DND-41 (cell line): ENCODE measurements at regions not wholly inside any gene's neighbourhood (a gene's known extent, or its start where the extent isn't known, plus 50 kb on each side); places are given as distances from the start of the nearest gene placed in this dataset.
"Not testable (repeated sequence)": the region's sequence is repeated elsewhere in the genome, so short reads cannot be mapped to it uniquely, and the experiment has no call there.

ENCODE experiments used
- ATAC-seq: fragments of 200-7000 bp; cut with Tn5 transposase; 3 replicates; pipeline ENCODE4 v1.9.1; 2021; ENCODE audit warnings: low read depth; ENCODE audit not compliant: insufficient read depth
- DNase-seq: peaks from one replicate; pipeline ENCODE4 v3.0.0-alpha.2; 2020
- H2AFZ ChIP-seq: 2 replicates; pipeline ENCODE4 v1.6.0; 2012; ENCODE audit warnings: low read depth, low read length
- H3K27ac ChIP-seq: 2 replicates; pipeline ENCODE4 v1.5.1; 2012; ENCODE audit warnings: low read length, inconsistent platforms
- H3K27me3 ChIP-seq: fragments of 200-600 bp; sonication (generic); 2 replicates; pipeline ENCODE4 v1.6.0; 2012; ENCODE audit warnings: low read length, mild to moderate bottlenecking, inconsistent platforms; ENCODE audit not compliant: insufficient read depth, poor library complexity
- H3K36me3 ChIP-seq: 2 replicates; pipeline ENCODE4 v1.5.1; 2012; ENCODE audit warnings: low read length, inconsistent platforms; ENCODE audit not compliant: insufficient read depth
- H3K4me1 ChIP-seq: 2 replicates; pipeline ENCODE4 v1.5.1; 2012; ENCODE audit warnings: mild to moderate bottlenecking, low read length; ENCODE audit not compliant: insufficient read depth
- H3K4me2 ChIP-seq: 2 replicates; pipeline ENCODE4 v1.6.0; 2012; ENCODE audit warnings: mild to moderate bottlenecking, moderate library complexity, low read length, inconsistent platforms; ENCODE audit not compliant: insufficient read depth
- H3K4me3 ChIP-seq, 2 experiments: fragments of 200-600 bp in 1 of 2; shearing (Covaris generic) in 1 of 2; 2 replicates each; pipeline ENCODE4 v1.5.1; 2012 to 2016; ENCODE audit warnings: inconsistent platforms in 2 of 2, low read length in 2 of 2, mild to moderate bottlenecking in 2 of 2, low read depth in 1 of 2, moderate library complexity in 1 of 2
- H3K79me2 ChIP-seq: 2 replicates; pipeline ENCODE4 v1.6.0; 2012; ENCODE audit warnings: low read length, inconsistent platforms; ENCODE audit not compliant: insufficient read depth
- H3K9ac ChIP-seq: 2 replicates; pipeline ENCODE4 v1.6.0; 2012; ENCODE audit warnings: low read depth, mild to moderate bottlenecking, inconsistent platforms, low read length, moderate library complexity
- H3K9me3 ChIP-seq: 2 replicates; pipeline ENCODE4 v1.5.1; 2012; ENCODE audit warnings: low read length, moderate library complexity, mild to moderate bottlenecking, inconsistent platforms; ENCODE audit not compliant: insufficient read depth, severe bottlenecking
- H4K20me1 ChIP-seq: 2 replicates; pipeline ENCODE4 v1.6.0; 2012; ENCODE audit warnings: low read length; ENCODE audit not compliant: insufficient read depth
- CTCF ChIP-seq: IDR thresholded peaks from 2 replicates; pipeline ENCODE4 v1.5.1; 2012; ENCODE audit warnings: borderline replicate concordance, low read length, moderate library complexity, mild to moderate bottlenecking; ENCODE audit not compliant: poor library complexity, severe bottlenecking; ENCODE audit errors: extremely low read depth
- EZH2 ChIP-seq: IDR thresholded peaks from 3 replicates; pipeline ENCODE4 v1.6.1; 2012; ENCODE audit warnings: borderline replicate concordance, low read depth, mild to moderate bottlenecking, moderate library complexity, low read length, inconsistent platforms; ENCODE audit not compliant: severe bottlenecking

DNA sequence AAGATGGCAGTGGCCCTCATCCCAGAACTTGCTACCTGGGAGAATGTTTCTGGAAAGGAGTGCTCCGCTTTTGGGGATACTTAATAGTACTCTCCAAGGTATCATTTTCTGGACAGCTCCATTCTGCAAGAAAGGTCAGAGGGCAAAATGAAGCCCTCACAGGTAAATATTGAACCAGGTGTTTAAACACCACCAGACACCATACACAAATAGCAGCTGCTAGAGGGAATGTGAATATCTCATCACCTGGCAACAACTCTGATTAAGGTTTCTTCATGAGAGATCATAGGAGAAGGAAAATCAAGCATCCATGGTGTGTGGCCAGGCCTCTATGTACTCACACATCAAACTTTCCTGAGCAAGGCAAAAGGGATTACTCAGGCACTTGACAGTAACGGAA is 226.1 kb upstream of the FAT3 start:
- H2AFZ ChIP-seq: no peak overlapping the region
- H3K79me2 ChIP-seq: no peaks in the 10 kb centered on the region
- DNase-seq: no peak

DNA sequence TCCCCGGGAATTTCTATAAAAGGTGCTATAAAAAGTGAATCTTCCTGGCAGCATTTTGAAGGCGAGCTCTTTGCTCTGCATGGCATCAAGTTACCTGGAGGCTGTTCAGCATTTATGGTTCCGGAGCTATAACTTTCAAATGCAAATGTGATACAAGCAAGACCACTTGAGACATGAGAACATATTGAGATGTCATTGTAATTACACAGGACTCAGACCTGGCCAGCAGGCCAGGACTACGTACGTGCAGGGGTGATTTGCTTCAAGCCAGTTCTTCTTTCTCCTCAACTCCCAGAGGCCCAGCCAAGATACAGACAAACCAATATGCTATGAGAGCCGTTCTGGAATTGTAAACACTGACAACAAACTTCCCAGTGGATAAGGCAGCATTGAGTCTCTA is 227.4 kb upstream of the FAT3 start:
- no peak for TF ChIP-seq CTCF
- TF ChIP-seq EZH2: no peak
- H3K36me3 ChIP-seq: no peaks in the 10 kb centered on the region

More for the DNA sequence above, 226.1 kb upstream of the FAT3 start:
- Histone ChIP-seq H3K36me3 (no peaks in the 10 kb centered on the region), H3K4me1 (no peaks in the 10 kb centered on the region), H3K27ac (no peak overlapping the region), H3K27me3 (no peaks in the 10 kb centered on the region), H3K4me2 (no peak overlapping the region), H3K9ac (no peak overlapping the region), H4K20me1 (no peaks in the 10 kb centered on the region), H3K4me3 (no peak overlapping the region), H3K9me3 (no peaks in the 10 kb centered on the region)
- TF ChIP-seq EZH2: no peak
- TF ChIP-seq CTCF: no peak
- no peak for ATAC-seq

GRCh38 chr11:91996526-91996925 is 228.1 kb upstream of the FAT3 start:
- DNase-seq: no peak
- TF ChIP-seq EZH2 (no peak), CTCF (no peak)
- no peaks in the 10 kb centered on the region for H3K27me3 ChIP-seq
- no peak overlapping the region for H2AFZ ChIP-seq
- no peak for ATAC-seq
- H3K9me3 ChIP-seq: no peaks in the 10 kb centered on the region
- H3K9ac ChIP-seq: no peak overlapping the region
- no peaks in the 10 kb centered on the region for H3K36me3 ChIP-seq
- no peak overlapping the region for H3K27ac ChIP-seq
- H3K79me2 ChIP-seq: no peaks in the 10 kb centered on the region
- no peak overlapping the region for H3K4me3 ChIP-seq
- no peaks in the 10 kb centered on the region for H4K20me1 ChIP-seq
- H3K4me1 ChIP-seq: no peaks in the 10 kb centered on the region
- H3K4me2 ChIP-seq: no peak overlapping the region

More for the DNA sequence above, 227.4 kb upstream of the FAT3 start:
- H3K4me1 ChIP-seq: no peaks in the 10 kb centered on the region
- H3K4me3 ChIP-seq: no peak overlapping the region
- DNase-seq: no peak
- H3K27ac ChIP-seq: no peak overlapping the region
- no peaks in the 10 kb centered on the region for H3K79me2 ChIP-seq
- H4K20me1 ChIP-seq: no peaks in the 10 kb centered on the region
- H3K9me3 ChIP-seq: no peaks in the 10 kb centered on the region
- no peak overlapping the region for H3K4me2 ChIP-seq
- no peak for ATAC-seq
- H3K27me3 ChIP-seq: no peaks in the 10 kb centered on the region
- no peak overlapping the region for H3K9ac ChIP-seq
- no peak overlapping the region for H2AFZ ChIP-seq

DNA sequence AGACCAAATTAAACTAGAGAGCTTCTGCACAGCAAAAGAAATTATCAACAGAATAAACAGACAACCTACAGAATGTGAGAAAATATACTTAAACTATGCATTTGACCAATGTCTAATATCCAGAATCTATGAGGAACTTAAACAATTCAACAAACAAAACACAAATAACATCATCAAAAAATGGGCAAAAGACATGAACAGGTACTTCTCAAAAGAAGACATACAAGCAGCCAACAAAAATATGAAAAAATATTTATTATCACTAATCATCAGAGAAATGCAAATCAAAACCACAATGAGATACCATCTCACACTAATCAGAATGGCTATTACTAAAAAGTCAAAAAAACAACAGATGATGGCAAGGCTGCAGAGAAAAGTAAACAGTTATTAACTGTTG is 236.2 kb upstream of the FAT3 start:
- not testable (repeated sequence) for H2AFZ ChIP-seq, ATAC-seq, H3K4me2 ChIP-seq, H3K79me2 ChIP-seq, H3K4me3 ChIP-seq, H4K20me1 ChIP-seq, H3K27ac ChIP-seq, H3K36me3 ChIP-seq, H3K9ac ChIP-seq, H3K9me3 ChIP-seq, DNase-seq, H3K4me1 ChIP-seq, H3K27me3 ChIP-seq
